ENCODE measurements at regions not wholly inside any gene's neighbourhood (a gene's known extent, or its start where the extent isn't known, plus 50 kb on each side); places are given as distances from the start of the nearest gene placed in this dataset.

- Histone ChIP-seq H2AK5ac (ENCODE audit: low read length) (no peak overlapping the region), H3K27ac (ENCODE audit: low read depth, low read length) (no peak overlapping the region), H3K4me3 (ENCODE audit: low read depth, low read length) (no peak overlapping the region), H3K36me3 (ENCODE audit: control insufficient read depth in 1 of 2, insufficient read depth in 2 of 2, low read length in 2 of 2) (no peaks in the 10 kb centered on the region), H2BK12ac (ENCODE audit: low read length) (no peak overlapping the region), H3K14ac (ENCODE audit: low read length) (no peak overlapping the region), H4K12ac (ENCODE audit: low read depth, low read length) (no peak overlapping the region), H3K79me1 (ENCODE audit: low read length) (no peaks in the 10 kb centered on the region), H3K4me1 (ENCODE audit: control insufficient read depth in 1 of 2, insufficient read depth in 2 of 2, low read length in 2 of 2) (peaks cover 3 to 5% of the 10 kb centered on the region in 2 experiments), H3K27me3 (ENCODE audit: insufficient read depth, low read length) (no peaks in the 10 kb centered on the region), H3K23ac (ENCODE audit: low read length) (no peak overlapping the region), H2AFZ (ENCODE audit: insufficient read depth, low read length, poor library complexity) (no peak overlapping the region), H3K4ac (ENCODE audit: low read depth, low read length) (no peak overlapping the region), H3K79me2 (ENCODE audit: control insufficient read depth, insufficient read depth, low read length, poor library complexity) (no peaks in the 10 kb centered on the region), H3K9me3 (ENCODE audit: insufficient read depth, low read depth, low read length) (no peaks in the 10 kb centered on the region), H3K4me2 (ENCODE audit: low read length) (no peak overlapping the region), H3K9ac (ENCODE audit: low read length) (no peak overlapping the region), H4K91ac (ENCODE audit: low read depth, low read length) (no peak overlapping the region), H2BK5ac (ENCODE audit: low read depth, low read length, poor library complexity) (no peak overlapping the region), H3K18ac (ENCODE audit: low read length) (no peak overlapping the region), H2BK120ac (ENCODE audit: insufficient read depth, low read length, poor library complexity) (no peak overlapping the region), H4K8ac (ENCODE audit: low read depth, low read length) (no peak overlapping the region)
- no CpG with 5 or more reads among the region's 6 CpGs for WGBS (ENCODE audit: extremely low coverage, insufficient coverage, insufficient read length)
- no peak for DNase-seq
Observed at GRCh38 chr5:52709167-52709925, 78.4 kb upstream of the ITGA1 start.

- no peak for DNase-seq
- WGBS (ENCODE audit: extremely low coverage, insufficient coverage, insufficient read length): no CpG with 5 or more reads among the region's 2 CpGs
- H3K79me1 ChIP-seq (ENCODE audit: low read length): no peaks in the 10 kb centered on the region
Observed at GRCh38 chr5:52710310-52710971, 77.3 kb upstream of the ITGA1 start.

DNA sequence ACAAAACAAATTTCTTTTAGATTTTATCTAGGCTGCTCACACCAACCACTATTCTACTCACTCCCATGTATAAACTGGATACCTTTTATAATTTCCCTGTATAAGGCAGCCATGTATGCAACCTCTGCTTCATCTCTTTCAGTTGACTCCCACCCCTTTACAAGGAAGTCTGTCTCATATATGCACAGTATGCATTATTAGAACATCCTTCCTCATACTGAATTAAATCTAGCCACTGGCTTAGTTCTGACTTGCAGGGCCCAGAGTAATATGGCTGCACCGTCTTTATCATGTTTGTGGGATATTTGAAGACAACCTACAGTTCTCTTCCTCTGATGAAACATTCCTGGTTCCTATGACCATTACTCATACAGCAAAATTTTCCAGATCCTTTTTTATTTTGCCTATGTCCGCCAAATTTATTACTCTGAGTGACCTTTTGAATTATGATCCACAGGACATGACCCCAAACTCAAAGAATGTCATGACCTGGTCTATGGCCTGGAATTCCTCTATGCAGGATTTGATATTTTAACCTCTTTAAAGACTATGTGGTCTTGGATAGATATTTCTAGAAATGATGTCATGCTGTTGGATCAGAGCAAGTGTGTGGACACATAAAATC is 76.6 kb upstream of the ITGA1 start:
- no peak overlapping the region for H2BK120ac ChIP-seq (ENCODE audit: insufficient read depth, low read length, poor library complexity)
- H2AFZ ChIP-seq (ENCODE audit: insufficient read depth, low read length, poor library complexity): no peak overlapping the region
- no peak overlapping the region for H3K4ac ChIP-seq (ENCODE audit: low read depth, low read length)
- no peak overlapping the region for H2BK5ac ChIP-seq (ENCODE audit: low read depth, low read length, poor library complexity)
- no peaks in the 10 kb centered on the region for H3K9me3 ChIP-seq (ENCODE audit: insufficient read depth, low read depth, low read length)
- no peak overlapping the region for H3K23ac ChIP-seq (ENCODE audit: low read length)
- H4K91ac ChIP-seq (ENCODE audit: low read depth, low read length): no peak overlapping the region
- no peaks in the 10 kb centered on the region for H3K27me3 ChIP-seq (ENCODE audit: insufficient read depth, low read length)
- no peak overlapping the region for H4K12ac ChIP-seq (ENCODE audit: low read depth, low read length)
- H2AK5ac ChIP-seq (ENCODE audit: low read length): no peak overlapping the region
- no peak for DNase-seq
- H3K36me3 ChIP-seq (ENCODE audit: control insufficient read depth in 1 of 2, insufficient read depth in 2 of 2, low read length in 2 of 2): no peaks in the 10 kb centered on the region
- H3K18ac ChIP-seq (ENCODE audit: low read length): no peak overlapping the region
- H3K9ac ChIP-seq (ENCODE audit: low read length): no peak overlapping the region
- peaks cover 3 to 5% of the 10 kb centered on the region in 2 experiments for H3K4me1 ChIP-seq (ENCODE audit: control insufficient read depth in 1 of 2, insufficient read depth in 2 of 2, low read length in 2 of 2)
- H2BK12ac ChIP-seq (ENCODE audit: low read length): no peak overlapping the region
- no peak overlapping the region for H3K4me3 ChIP-seq (ENCODE audit: low read depth, low read length)
- no peak overlapping the region for H3K14ac ChIP-seq (ENCODE audit: low read length)
- WGBS (ENCODE audit: extremely low coverage, insufficient coverage, insufficient read length): no CpG with 5 or more reads among the region's 2 CpGs
- no peak overlapping the region for H3K27ac ChIP-seq (ENCODE audit: low read depth, low read length)
- H3K79me2 ChIP-seq (ENCODE audit: control insufficient read depth, insufficient read depth, low read length, poor library complexity): no peaks in the 10 kb centered on the region
- no peak overlapping the region for H3K4me2 ChIP-seq (ENCODE audit: low read length)
- H4K8ac ChIP-seq (ENCODE audit: low read depth, low read length): no peak overlapping the region
- H3K79me1 ChIP-seq (ENCODE audit: low read length): no peaks in the 10 kb centered on the region

More at GRCh38 chr5:52710310-52710971, 77.3 kb upstream of the ITGA1 start:
- no peak overlapping the region for H4K8ac ChIP-seq (ENCODE audit: low read depth, low read length)
- no peaks in the 10 kb centered on the region for H3K9me3 ChIP-seq (ENCODE audit: insufficient read depth, low read depth, low read length)
- H3K14ac ChIP-seq (ENCODE audit: low read length): no peak overlapping the region
- H3K4me3 ChIP-seq (ENCODE audit: low read depth, low read length): no peak overlapping the region
- H4K12ac ChIP-seq (ENCODE audit: low read depth, low read length): no peak overlapping the region
- no peaks in the 10 kb centered on the region for H3K27me3 ChIP-seq (ENCODE audit: insufficient read depth, low read length)
- no peak overlapping the region for H3K4ac ChIP-seq (ENCODE audit: low read depth, low read length)
- no peak overlapping the region for H3K9ac ChIP-seq (ENCODE audit: low read length)
- no peak overlapping the region for H2AK5ac ChIP-seq (ENCODE audit: low read length)
- no peaks in the 10 kb centered on the region for H3K79me2 ChIP-seq (ENCODE audit: control insufficient read depth, insufficient read depth, low read length, poor library complexity)
- no peak overlapping the region for H3K23ac ChIP-seq (ENCODE audit: low read length)
- no peak overlapping the region for H4K91ac ChIP-seq (ENCODE audit: low read depth, low read length)
- no peak overlapping the region for H3K27ac ChIP-seq (ENCODE audit: low read depth, low read length)
- peaks cover 3 to 5% of the 10 kb centered on the region in 2 experiments for H3K4me1 ChIP-seq (ENCODE audit: control insufficient read depth in 1 of 2, insufficient read depth in 2 of 2, low read length in 2 of 2)
- no peak overlapping the region for H2AFZ ChIP-seq (ENCODE audit: insufficient read depth, low read length, poor library complexity)
- H2BK12ac ChIP-seq (ENCODE audit: low read length): no peak overlapping the region
- H2BK120ac ChIP-seq (ENCODE audit: insufficient read depth, low read length, poor library complexity): no peak overlapping the region
- H3K18ac ChIP-seq (ENCODE audit: low read length): no peak overlapping the region
- H3K36me3 ChIP-seq (ENCODE audit: control insufficient read depth in 1 of 2, insufficient read depth in 2 of 2, low read length in 2 of 2): no peaks in the 10 kb centered on the region
- no peak overlapping the region for H3K4me2 ChIP-seq (ENCODE audit: low read length)
- no peak overlapping the region for H2BK5ac ChIP-seq (ENCODE audit: low read depth, low read length, poor library complexity)

DNA sequence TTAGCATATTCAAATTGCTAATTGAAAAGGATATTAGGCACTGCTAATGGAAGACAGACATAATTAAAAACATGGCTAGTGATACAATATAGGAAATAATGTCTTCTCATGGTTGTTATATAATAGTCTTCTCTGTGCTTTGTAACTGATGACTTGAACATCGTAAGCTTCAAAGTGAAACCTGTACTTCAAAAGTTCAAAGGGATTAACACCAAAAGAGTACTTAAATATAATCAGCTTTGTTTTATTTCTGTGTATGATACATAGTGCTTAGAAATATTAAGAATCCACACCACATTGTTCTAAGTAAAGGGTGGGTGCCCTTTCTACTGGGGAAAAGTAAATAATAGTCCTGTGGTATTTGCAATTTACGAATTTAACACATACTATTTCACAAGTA is 75.4 kb upstream of the ITGA1 start:
- H2BK5ac ChIP-seq (ENCODE audit: low read depth, low read length, poor library complexity): no peak overlapping the region
- H3K9ac ChIP-seq (ENCODE audit: low read length): no peak overlapping the region
- H3K4me3 ChIP-seq (ENCODE audit: low read depth, low read length): no peak overlapping the region
- no peak overlapping the region for H3K27ac ChIP-seq (ENCODE audit: low read depth, low read length)
- no peak for DNase-seq
- no peaks in the 10 kb centered on the region for H3K36me3 ChIP-seq (ENCODE audit: control insufficient read depth in 1 of 2, insufficient read depth in 2 of 2, low read length in 2 of 2)
- H2BK120ac ChIP-seq (ENCODE audit: insufficient read depth, low read length, poor library complexity): no peak overlapping the region
- H3K14ac ChIP-seq (ENCODE audit: low read length): no peak overlapping the region
- H2BK12ac ChIP-seq (ENCODE audit: low read length): no peak overlapping the region
- no peaks in the 10 kb centered on the region for H3K79me2 ChIP-seq (ENCODE audit: control insufficient read depth, insufficient read depth, low read length, poor library complexity)
- no peak overlapping the region for H3K4ac ChIP-seq (ENCODE audit: low read depth, low read length)
- H4K91ac ChIP-seq (ENCODE audit: low read depth, low read length): no peak overlapping the region
- no peaks in the 10 kb centered on the region for H3K4me1 ChIP-seq (ENCODE audit: control insufficient read depth in 1 of 2, insufficient read depth in 2 of 2, low read length in 2 of 2)
- H2AK5ac ChIP-seq (ENCODE audit: low read length): no peak overlapping the region
- H3K79me1 ChIP-seq (ENCODE audit: low read length): no peaks in the 10 kb centered on the region
- H4K8ac ChIP-seq (ENCODE audit: low read depth, low read length): no peak overlapping the region
- no peak overlapping the region for H3K23ac ChIP-seq (ENCODE audit: low read length)
- H3K18ac ChIP-seq (ENCODE audit: low read length): no peak overlapping the region
- H4K12ac ChIP-seq (ENCODE audit: low read depth, low read length): no peak overlapping the region
- H3K9me3 ChIP-seq (ENCODE audit: insufficient read depth, low read depth, low read length): no peaks in the 10 kb centered on the region
- no peaks in the 10 kb centered on the region for H3K27me3 ChIP-seq (ENCODE audit: insufficient read depth, low read length)
- WGBS (ENCODE audit: extremely low coverage, insufficient coverage, insufficient read length): no CpG with 5 or more reads among the region's 2 CpGs
- no peak overlapping the region for H2AFZ ChIP-seq (ENCODE audit: insufficient read depth, low read length, poor library complexity)
- H3K4me2 ChIP-seq (ENCODE audit: low read length): no peak overlapping the region
